Activated CD8-positive, alpha-beta memory T cell treated with anti-CD3 and anti-CD28 coated beads for 36 hours (primary cell): ENCODE measurements at regions not wholly inside any gene's neighbourhood (a gene's known extent, or its start where the extent isn't known, plus 50 kb on each side); places are given as distances from the start of the nearest gene placed in this dataset.
"Not testable (repeated sequence)": the region's sequence is repeated elsewhere in the genome, so short reads cannot be mapped to it uniquely, and the experiment has no call there.

Experiments used
- CTCF ChIA-PET: fragments of 350-600 bp; sonication (Branson Sonifier 250); formaldehyde crosslinking; loops from one replicate; lab custom pipeline; 2021; ENCODE audit warnings: antibody characterized with exemption; lab: Charles Lee
- POLR2A ChIA-PET: fragments of 350-600 bp; sonication (Branson Sonifier 250); formaldehyde crosslinking; loops from one replicate; lab custom pipeline; 2021; ENCODE audit warnings: antibody characterized with exemption; lab: Charles Lee

DNA sequence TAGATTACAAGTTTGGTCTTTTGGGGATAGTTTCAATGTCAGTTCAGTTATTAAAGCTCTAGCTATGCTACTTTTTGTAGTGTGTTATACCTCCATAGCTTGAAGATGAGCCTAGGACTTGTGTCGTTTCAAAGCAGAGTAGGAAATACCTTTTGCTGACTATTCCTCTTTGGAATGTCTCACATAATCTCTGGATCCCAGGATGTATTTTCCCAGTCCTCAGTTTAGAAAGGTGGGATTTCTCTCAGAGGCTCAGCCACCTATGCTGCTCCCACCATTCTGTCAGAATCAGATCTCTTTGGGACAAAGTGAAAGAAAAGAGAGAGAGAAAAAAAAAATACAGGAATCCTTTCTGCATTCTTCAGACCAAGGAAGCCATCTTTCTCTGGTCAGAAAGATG is 567.5 kb upstream of the IMPG1 start:
- CTCF ChIA-PET = no interaction called here
- POLR2A ChIA-PET = no interaction called here

DNA sequence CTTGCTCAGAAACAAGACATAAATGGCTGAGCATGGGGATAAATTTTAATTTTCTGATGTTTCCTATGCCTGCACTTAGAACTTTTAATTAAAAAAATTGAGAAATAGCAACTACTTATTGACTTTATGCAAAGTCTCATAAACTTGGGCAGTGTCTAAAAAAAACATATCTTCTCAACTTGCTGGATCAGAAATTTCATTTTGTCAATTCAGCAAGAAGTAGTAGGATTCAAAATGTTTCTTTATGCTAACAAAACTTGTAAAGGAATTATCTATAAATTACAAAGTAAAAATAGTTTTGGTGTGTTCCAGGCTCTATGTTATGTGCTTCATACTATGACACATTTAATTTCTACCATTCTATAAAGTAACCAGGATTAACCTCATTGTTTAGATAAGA is 562.2 kb upstream of the IMPG1 start:
- POLR2A ChIA-PET = no interaction called here
- CTCF ChIA-PET = no interaction called here

DNA sequence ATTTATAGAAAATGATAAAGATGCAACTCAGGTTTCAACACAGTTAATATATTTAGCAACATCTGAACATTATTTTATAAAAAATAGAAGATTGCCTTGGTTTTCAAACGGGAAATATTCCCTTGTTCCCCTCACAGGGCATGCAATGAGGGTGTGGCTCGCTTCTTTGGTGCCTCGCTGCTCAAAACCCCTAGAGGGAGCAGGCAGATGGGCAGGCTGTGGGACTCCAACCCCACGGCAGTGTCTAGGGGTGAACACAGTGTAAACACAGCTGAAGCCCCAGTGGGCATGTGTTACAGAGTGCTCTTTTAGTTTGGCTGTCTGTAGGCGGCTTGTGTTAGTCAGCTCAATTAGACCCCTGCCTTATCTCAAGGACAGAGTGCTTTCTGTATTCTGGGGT is 560.8 kb upstream of the IMPG1 start:
- ChIA-PET CTCF (no interaction called here), POLR2A (no interaction called here)

DNA sequence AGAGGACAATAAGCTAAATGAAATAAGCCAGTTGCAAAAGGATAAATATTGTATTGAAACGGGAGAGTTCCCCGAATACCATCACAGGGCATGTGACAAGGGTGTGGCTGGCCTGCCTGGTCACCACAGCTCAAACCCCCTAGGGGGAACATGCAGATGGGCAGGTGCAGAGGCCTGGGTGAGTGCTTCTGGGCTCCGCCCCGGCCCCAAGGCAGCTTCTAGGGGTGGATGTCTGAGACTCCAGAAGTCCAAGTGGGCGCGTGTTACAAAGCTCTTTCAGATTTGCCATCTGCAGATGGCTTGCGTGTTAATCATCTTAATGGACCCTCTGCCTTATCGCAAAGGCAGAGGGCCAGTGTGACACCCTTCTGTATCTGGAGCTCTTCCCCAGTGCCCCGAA is 559.2 kb upstream of the IMPG1 start:
- ChIA-PET POLR2A (no interaction called here), CTCF (no interaction called here)

DNA sequence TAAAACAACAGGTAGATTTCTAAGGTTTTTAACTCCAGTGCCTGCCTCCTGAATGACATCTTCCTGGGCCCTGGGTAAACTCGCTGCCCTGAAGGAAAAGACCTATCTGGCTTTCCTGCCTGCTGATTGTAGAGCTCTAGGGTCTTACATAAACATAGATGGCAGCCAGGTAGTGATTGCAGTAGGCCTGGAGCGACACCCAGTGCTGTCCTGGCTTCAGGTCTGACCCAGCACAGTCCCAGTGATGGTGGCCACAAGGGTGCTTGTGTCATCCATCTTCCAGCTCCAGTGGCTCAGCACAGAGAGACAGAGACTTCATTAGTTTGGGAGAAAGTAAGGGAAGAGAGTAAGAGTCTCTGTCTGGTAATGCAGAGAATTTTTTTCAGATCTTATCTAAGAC is 542.9 kb upstream of the IMPG1 start:
- CTCF ChIA-PET = no interaction called here

DNA sequence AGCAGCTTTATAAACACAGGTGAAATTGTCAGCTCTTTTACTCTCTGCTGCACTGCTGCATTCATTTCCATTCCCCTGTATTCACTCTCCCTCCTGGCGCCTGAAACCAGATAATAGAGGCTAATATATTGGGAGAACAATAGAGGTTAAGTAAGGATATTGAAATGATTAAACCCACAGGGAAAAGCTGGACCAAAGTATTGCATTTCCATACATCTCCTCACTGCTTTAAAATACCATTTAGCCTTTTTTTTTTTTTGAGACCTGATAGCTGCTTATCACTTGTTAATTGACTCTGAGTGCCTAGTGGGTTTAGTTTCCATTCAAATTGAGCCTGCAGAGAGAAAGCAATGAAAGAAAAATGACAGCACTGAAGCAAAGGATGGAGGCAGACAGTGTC is 540.5 kb upstream of the IMPG1 start:
- ChIA-PET POLR2A (no interaction called here), CTCF (no interaction called here)

More for the DNA sequence above, 542.9 kb upstream of the IMPG1 start:
- POLR2A ChIA-PET = no interaction called here

DNA sequence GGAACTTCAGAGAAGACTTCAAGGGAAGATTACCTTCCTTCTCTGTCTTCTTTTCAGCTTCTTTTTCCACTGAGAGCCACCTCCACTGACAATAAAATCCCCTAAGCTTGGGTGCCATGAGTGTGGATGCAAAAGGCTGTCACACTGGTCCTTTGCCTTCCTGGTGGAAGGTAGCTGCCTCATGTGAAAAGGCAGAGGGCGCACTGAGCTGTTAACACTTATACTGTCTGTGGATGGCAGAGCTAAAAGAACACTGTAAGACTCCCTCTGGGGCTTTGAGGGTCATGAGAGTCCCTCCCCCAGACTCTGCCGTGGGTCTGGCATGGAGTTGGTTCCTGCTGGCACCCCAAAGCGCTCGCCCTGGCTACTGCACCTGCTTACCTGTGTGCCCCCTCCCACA is 536.7 kb upstream of the IMPG1 start:
- POLR2A ChIA-PET = no interaction called here
- CTCF ChIA-PET = no interaction called here

DNA sequence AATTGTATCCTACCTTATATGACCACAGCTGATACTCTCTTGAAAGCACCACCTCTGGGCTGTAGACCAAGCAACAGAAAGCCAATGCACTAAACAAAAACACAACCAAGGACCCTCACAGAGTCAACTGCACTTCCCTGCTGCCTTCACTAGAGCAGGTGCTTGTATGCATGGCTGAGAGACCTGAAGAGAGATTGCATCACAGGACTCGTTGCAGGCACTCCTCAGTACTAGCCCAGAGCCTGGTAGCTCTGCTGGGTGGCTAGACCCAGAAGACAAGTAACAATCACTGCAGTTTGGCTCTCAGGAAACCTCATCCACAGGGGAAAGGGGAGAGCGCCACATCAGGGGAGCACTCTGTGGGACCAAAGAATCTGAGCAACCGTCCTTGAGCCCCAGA is 521.6 kb upstream of the IMPG1 start:
- ChIA-PET POLR2A (no interaction called here), CTCF (no interaction called here)

DNA sequence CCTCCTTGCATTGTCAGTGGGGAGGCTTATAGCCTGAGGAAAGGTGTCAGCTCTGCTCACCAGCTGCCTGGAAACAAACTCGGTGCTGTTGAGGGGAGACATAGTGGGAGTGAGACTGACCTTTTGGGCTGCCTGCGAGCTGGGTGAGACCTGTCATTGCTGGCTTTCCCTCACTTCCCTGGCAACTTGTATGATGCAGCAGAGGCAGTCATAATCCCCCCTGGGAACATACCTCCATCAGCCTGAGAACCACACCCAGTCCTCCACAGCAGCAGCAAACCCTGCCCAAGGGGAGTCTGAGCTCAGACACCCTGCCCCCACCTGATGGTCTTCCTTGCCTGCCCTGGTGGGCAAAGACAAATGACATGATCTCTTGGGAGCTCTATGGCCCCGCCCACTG is 521.2 kb upstream of the IMPG1 start:
- ChIA-PET POLR2A (no interaction called here), CTCF (no interaction called here)

DNA sequence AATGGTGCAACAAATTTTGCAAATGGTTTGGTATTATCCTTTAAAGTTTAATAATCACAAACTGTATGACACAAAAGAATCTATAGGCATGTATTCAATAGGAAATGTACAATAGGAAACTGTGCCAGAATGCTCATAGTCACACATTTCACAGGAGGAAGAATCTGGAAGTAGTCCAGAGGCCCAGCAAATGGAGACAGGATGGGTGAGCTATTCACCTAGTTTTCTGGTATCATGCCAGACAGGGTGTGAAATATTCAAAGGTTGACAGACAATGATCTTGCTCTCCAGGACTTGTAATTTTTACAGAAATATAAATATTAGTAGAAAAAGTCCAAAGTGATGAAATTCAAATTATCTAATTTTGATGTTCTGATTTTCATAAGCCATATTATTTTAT is 520.1 kb upstream of the IMPG1 start:
- POLR2A ChIA-PET = no interaction called here

DNA sequence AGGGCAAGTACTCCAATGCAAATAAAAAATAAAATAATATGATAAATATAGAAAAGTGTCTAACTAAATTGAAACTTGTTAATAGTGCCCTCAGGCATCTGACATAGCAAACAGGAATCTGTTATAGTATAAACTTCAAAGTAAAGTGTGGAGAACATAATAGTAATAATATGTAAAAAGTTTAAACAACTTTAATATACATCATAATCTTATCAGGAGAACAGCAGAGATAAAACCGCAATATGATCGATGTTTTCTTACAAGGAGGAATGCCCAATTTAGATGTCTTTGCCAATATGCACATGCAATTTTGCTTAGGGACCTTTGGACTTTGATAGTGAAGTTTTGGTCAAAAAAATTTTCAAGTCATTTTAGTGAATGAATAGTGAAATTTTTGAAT is 514.8 kb upstream of the IMPG1 start:
- ChIA-PET POLR2A (no interaction called here), CTCF (no interaction called here)

More for the DNA sequence above, 520.1 kb upstream of the IMPG1 start:
- CTCF ChIA-PET = no interaction called here

DNA sequence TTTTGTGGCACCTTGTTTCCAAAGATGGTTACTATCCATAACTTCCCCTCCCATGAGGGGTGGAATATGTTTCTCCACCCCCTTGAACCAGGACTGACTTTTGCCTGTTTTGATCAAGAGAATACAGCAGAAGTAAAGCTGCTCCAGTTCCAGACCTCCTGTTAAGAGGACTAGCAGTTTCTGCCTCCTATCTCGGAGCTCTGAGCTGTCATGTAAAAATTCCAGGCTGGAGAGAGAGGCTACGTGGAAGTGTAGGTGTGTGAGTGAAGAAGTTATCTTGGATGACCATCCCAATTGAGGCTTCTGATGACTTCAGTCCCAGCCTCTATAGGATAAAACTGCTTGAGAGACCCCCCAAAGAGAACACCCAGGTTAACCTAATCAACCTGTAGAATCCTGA is 511.7 kb upstream of the IMPG1 start:
- POLR2A ChIA-PET = no interaction called here
- CTCF ChIA-PET = interaction anchor here (0.9 kb wide), 1 partner anchor 11 kb away, joined by 3 read pairs; no protein-coding TSS in a partner anchor

DNA sequence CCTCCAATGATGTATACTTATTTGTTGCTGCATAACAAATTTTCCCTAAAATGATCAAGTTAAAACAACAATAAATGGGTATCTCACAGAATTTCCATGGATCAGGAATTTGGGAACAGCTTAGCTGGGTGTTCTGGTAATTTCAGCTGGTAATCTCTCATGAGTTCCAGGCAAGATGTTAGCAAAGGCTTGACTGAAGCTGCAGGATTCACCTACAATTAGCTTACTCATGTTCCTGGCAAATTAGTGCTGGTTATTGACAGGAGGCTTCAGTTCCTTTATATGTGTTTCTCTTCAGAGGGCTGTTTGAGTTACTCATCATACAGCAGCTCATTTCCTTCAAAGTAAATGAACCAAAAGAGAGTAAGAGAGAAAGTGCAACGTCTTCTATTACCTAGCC is 506.3 kb upstream of the IMPG1 start:
- POLR2A ChIA-PET = no interaction called here
- CTCF ChIA-PET = no interaction called here

DNA sequence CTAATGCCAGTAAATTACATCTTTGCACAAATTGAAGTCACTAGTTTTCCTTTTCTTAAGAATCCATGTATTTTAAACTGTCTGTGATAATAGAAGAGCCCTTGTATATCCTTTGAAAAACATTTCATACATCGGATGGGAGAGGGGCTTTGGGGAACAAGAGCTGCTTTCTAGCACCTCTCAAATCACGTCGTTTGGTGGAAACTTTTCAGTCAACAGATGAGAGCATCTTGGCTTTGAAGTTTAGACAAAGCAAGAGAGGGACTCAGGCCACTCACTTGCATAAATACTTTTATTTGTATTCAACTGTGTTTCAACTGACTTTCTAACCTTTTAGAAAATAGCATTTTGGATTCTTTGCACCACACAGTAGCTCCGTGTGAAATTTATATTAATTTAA is 502.3 kb upstream of the IMPG1 start:
- POLR2A ChIA-PET = no interaction called here

DNA sequence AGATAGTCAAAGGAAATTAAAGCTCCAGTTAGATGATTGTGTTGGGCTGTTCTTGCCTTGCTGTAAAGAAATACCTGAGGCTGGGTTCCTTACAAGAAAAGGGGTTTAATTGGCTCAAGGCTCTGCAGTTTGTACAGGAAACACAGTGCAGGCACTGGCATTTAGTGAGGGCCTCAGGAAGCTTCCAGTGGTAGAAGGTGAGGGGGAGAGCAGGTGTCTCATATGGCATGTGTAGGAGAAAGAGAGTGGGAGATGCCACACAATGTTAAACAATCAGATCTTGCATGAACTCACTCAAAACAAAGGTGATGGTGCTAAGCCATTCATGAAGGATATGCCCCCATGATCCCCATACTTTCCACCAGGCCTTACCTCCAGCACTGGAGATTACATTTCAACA is 493.5 kb upstream of the IMPG1 start:
- POLR2A ChIA-PET = no interaction called here
- CTCF ChIA-PET = no interaction called here

More for the DNA sequence above, 502.3 kb upstream of the IMPG1 start:
- CTCF ChIA-PET = no interaction called here

DNA sequence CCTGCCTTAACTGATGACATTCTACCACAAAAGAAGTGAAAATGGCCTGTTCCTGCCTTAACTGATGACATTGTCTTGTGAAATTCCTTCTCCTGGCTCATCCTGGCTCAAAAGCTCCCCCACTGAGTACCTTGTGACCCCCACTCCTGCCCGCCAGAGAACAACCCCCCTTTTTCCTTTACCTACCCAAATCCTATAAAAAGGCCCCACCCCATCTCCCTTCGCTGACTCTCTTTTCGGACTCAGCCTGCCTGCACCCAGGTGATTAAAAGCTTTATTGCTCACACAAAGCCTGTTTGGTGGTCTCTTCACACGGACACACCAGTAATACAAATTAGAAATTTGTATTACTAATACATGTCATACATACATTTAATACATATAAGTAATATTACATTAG is 489.9 kb upstream of the IMPG1 start:
- POLR2A ChIA-PET, CTCF ChIA-PET: not testable (repeated sequence)

DNA sequence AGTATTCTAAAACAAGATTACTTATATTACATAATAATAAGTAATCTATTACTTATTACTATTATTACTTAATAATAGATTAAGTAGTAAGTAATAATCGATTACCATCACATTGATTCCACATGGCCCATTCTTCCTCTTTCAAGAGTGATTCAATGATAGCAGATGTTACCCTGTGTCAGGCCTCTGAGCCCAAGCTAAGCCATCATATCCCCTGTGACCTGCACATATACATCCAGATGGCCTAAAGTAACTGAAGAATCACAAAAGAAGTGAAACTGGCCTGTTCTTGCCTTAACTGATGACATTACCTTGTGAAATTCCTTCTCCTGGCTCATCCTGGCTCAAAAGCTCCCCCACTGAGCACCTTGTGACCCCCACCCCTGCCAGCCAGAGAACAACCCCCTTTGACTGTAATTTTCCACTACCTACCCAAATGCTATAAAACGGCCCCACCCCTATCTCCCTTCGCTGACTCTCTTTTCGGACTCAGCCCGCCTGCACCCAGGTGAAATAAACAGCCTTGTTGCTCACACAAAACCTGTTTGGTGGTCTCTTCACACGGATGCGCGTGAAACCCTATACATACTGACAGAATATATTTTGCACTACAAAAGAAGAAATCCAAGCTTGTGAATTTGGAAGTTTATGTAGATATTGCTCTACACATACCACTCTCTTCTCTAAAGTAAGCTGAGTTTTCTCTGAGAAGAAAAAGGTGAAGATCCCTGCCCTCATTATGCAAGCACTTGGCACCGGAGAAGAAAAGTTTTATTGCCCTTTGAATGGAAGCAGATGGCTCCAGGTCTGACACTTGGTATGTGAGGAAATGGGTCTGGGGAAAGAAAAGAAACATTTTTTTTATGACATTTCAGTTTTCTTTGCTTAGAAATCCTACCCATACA is 488.6 kb upstream of the IMPG1 start:
- CTCF ChIA-PET, POLR2A ChIA-PET: not testable (repeated sequence)

DNA sequence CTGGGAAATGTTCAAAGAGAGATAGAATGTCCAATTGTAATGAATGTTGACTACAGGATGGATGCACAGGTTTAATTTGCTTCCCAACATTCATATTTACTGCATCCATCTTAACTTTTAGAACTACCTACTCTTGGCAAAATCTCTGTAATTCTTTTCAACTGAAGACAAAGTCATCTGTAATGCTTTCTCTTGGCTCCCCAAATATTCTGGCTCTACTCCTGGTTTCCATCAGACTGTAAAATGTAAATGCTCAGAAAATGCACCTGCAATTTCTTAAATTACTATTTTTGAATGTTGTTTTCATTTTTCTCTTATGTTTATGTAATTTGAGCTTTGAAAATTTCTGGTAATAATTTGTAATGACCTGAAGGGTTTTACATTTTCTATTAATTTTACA is 480.8 kb upstream of the IMPG1 start:
- CTCF ChIA-PET = no interaction called here
- POLR2A ChIA-PET = no interaction called here

DNA sequence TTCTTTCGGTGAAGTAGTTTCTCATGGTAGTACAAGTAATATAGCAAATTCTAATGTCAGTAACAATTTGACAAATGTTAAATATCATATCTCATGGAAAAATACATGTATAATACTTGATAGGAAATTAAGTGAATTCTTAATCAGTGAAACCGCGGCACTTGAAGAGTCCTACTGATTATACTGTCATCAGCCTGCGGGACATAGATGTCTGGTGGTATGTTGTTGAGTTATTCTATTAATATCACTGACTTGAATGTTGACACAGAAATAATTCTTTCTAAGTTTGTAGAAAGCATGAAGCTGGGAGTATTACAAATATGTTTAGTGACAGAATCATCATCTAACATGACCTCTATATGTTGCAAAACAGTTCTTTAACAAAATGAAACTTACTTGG is 479.8 kb upstream of the IMPG1 start:
- POLR2A ChIA-PET = no interaction called here
- CTCF ChIA-PET = no interaction called here

DNA sequence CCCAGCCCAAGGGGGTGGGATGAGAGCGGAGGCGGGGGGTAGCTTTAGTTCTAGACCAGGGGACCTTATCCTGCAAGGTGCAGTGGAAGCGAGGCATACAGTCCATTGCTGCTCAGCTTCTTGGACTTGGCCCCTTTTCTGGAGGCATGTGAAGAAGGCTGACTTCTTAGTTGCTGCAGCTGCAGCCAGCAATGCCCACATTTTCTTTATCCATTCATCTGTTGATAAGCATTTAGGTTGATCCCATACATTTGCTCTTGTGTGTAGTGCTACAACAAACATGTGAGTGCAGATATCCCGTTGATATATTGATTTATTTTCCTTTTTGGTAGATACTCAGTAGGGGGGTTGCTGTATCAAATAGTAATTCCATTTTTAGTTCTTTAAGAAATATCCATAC is 461.2 kb upstream of the IMPG1 start:
- ChIA-PET POLR2A (no interaction called here), CTCF (no interaction called here)

DNA sequence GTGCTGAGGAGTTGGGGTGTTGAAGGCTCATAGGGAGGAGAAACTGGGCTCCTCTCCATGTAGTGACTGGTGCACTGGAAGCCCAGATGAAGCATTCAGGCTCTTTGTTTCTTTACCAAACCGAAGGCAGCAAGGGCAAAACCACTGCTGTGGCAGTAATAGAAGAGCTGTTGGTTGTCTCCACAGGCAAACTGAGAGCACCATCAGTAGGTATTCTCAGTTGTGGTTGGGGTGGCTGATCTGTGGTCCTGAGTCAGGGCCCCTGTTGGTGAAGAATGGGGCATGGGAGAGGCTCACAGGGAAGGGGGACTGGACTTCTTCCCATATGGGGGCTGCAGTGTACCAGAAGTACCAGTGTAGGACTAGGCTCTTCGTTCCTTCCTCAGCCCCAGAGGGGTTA is 460.2 kb upstream of the IMPG1 start:
- ChIA-PET POLR2A (no interaction called here), CTCF (no interaction called here)

DNA sequence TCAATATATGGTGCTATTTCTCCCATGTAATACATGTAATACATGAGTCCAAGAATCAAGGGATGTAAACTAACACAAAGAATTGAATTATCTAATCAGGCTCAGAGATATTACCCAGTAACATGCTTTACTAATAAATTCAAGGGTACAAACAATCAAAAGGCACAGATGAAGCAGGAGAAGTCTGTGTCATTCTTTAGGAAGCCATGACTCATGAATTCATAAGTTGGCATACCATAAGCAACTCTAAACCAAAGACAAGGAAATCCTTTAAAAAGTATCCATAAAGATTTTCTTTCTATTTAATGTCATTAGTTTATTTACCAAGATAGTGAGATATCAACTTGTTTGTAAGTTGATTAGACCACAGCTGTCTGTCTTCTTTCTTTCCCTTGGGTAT is 446.0 kb upstream of the IMPG1 start:
- POLR2A ChIA-PET = no interaction called here
- CTCF ChIA-PET = no interaction called here
